CD4-positive, alpha-beta T cell (primary cell): ENCODE measurements at regions not wholly inside any gene's neighbourhood (a gene's known extent, or its start where the extent isn't known, plus 50 kb on each side); places are given as distances from the start of the nearest gene placed in this dataset.

Experiments used
- ATAC-seq: fragments of 200-7000 bp; cut with Tn5 transposase; one replicate; pipeline ENCODE4 v1.10.0; 2022; ENCODE audit warnings: mild to moderate bottlenecking; ENCODE audit not compliant: poor library complexity
- CTCF ChIA-PET: fragments of 350-600 bp; sonication (Branson Sonifier 250); formaldehyde crosslinking; loops from one replicate; lab custom pipeline; 2021; ENCODE audit warnings: antibody characterized with exemption, inconsistent platforms; lab: Charles Lee
- POLR2A ChIA-PET: fragments of 350-600 bp; sonication (Branson Sonifier 250); formaldehyde crosslinking; loops from one replicate; lab custom pipeline; 2021; ENCODE audit warnings: antibody characterized with exemption, inconsistent platforms; lab: Charles Lee
- DNase-seq, 14 experiments: peaks; one replicate each; pipeline ENCODE4 v3.0.0-alpha.2; 2013 to 2020; ENCODE audit warnings: mixed read lengths in 2 of 14
- H3K27ac ChIP-seq, 2 donors: one replicate each; pipeline versions ENCODE4 v1.5.1 to v1.7.0; 2013; ENCODE audit warnings: low read length in 2 of 2, low read depth in 1 of 2, mild to moderate bottlenecking in 1 of 2
- H3K27me3 ChIP-seq, 2 experiments: 1 replicate in 1 of 2; 2 replicates in 1 of 2; pipeline versions ENCODE4 v1.6.1 to v1.7.0; 2013; ENCODE audit warnings: low read length in 2 of 2, control low read depth in 1 of 2, mild to moderate bottlenecking in 1 of 2, moderate library complexity in 1 of 2; ENCODE audit not compliant: insufficient read depth in 2 of 2, control insufficient read depth in 1 of 2
- H3K36me3 ChIP-seq: one replicate; pipeline ENCODE4 v1.6.1; 2013; ENCODE audit warnings: low read length, control low read depth; ENCODE audit not compliant: insufficient read depth
- H3K4me1 ChIP-seq: one replicate; pipeline ENCODE4 v1.6.1; 2013; ENCODE audit warnings: low read length, control low read depth; ENCODE audit not compliant: insufficient read depth
- H3K4me3 ChIP-seq: one replicate; pipeline ENCODE4 v1.5.1; 2013; ENCODE audit warnings: mild to moderate bottlenecking, low read length, moderate library complexity
- H3K9me3 ChIP-seq, 2 experiments: 1 replicate in 1 of 2; 2 replicates in 1 of 2; pipeline versions ENCODE4 v1.6.1 to v1.7.0; 2013; ENCODE audit warnings: low read length in 2 of 2, mild to moderate bottlenecking in 2 of 2, control low read depth in 1 of 2, moderate library complexity in 1 of 2; ENCODE audit not compliant: control insufficient read depth in 1 of 2, insufficient read depth in 1 of 2
- H3K27ac Mint-ChIP-seq: one replicate; pipeline ENCODE4 v1.8.0; 2020; ENCODE audit warnings: mixed read lengths
- H3K27me3 Mint-ChIP-seq: one replicate; pipeline ENCODE4 v1.8.0; 2021; ENCODE audit warnings: mixed read lengths
- H3K36me3 Mint-ChIP-seq: one replicate; pipeline ENCODE4 v1.8.0; 2021; ENCODE audit warnings: low read depth, mixed read lengths
- H3K4me1 Mint-ChIP-seq: one replicate; pipeline ENCODE4 v1.8.0; 2021; ENCODE audit warnings: low read depth, mixed read lengths
- H3K4me3 Mint-ChIP-seq: one replicate; pipeline ENCODE4 v1.8.0; 2020; ENCODE audit warnings: mild to moderate bottlenecking, mixed read lengths
- H3K9me3 Mint-ChIP-seq: one replicate; pipeline ENCODE4 v1.8.0; 2020; ENCODE audit warnings: mixed read lengths
- CTCF ChIP-seq: fragments of 200-600 bp; IDR thresholded peaks from one replicate; pipeline ENCODE4 v1.8.0; 2022; ENCODE audit warnings: antibody characterized with exemption, mild to moderate bottlenecking
- intact Hi-C, 2 experiments: fragments of 100-400 bp; cut with DNase I in 1 of 2; cut with micrococcal nuclease in 1 of 2; formaldehyde crosslinking; loops; one replicate each; pipeline versions ENCODE4 v1.15.1 to v1.9.0; 2023 to 2025; cut with DNase I, micrococcal nuclease

GRCh38 chr6:153493501-153493900 lies 362.4 kb upstream of the RGS17 start:
- Histone ChIP-seq H3K27me3 (no peaks in the 10 kb centered on the region), H3K27ac (no peak overlapping the region), H3K36me3 (no peaks in the 10 kb centered on the region), H3K9me3 (no peaks in the 10 kb centered on the region), H3K4me1 (no peaks in the 10 kb centered on the region), H3K4me3 (no peak overlapping the region)
- no peaks in the 10 kb centered on the region for H3K36me3 Mint-ChIP-seq
- H3K4me3 Mint-ChIP-seq: no peak overlapping the region
- ATAC-seq (no peak), DNase-seq (no peak)
- H3K27ac Mint-ChIP-seq: no peak overlapping the region
- no peaks in the 10 kb centered on the region for H3K4me1 Mint-ChIP-seq
- POLR2A ChIA-PET: no interaction called here
- H3K27me3 Mint-ChIP-seq: no peaks in the 10 kb centered on the region
- TF ChIP-seq CTCF: no peak
- CTCF ChIA-PET: no interaction called here
- peaks cover 6% of the 10 kb centered on the region for H3K9me3 Mint-ChIP-seq
- intact Hi-C loops: no loop called here

- POLR2A ChIA-PET: no interaction called here
- Mint-ChIP-seq H3K36me3 (no peaks in the 10 kb centered on the region), H3K27me3 (no peaks in the 10 kb centered on the region), H3K4me1 (no peaks in the 10 kb centered on the region), H3K4me3 (no peak overlapping the region), H3K27ac (no peak overlapping the region), H3K9me3 (peaks cover 5% of the 10 kb centered on the region)
- ATAC-seq (no peak), DNase-seq (no peak)
- Histone ChIP-seq H3K36me3 (no peaks in the 10 kb centered on the region), H3K9me3 (no peaks in the 10 kb centered on the region), H3K4me1 (no peaks in the 10 kb centered on the region), H3K4me3 (no peak overlapping the region), H3K27me3 (no peaks in the 10 kb centered on the region), H3K27ac (no peak overlapping the region)
- TF ChIP-seq CTCF: no peak
- intact Hi-C loops: no loop called here
- CTCF ChIA-PET: no interaction called here
Observed at GRCh38 chr6:153489479-153489878, 358.4 kb upstream of the RGS17 start.

- Mint-ChIP-seq H3K4me1 (no peaks in the 10 kb centered on the region), H3K27ac (no peak overlapping the region), H3K4me3 (no peak overlapping the region), H3K36me3 (no peaks in the 10 kb centered on the region), H3K9me3 (peaks cover 5% of the 10 kb centered on the region), H3K27me3 (no peaks in the 10 kb centered on the region)
- CTCF ChIA-PET: no interaction called here
- ATAC-seq: no peak
- no peak overlapping the region for H3K27ac ChIP-seq
- H3K4me3 ChIP-seq: no peak overlapping the region
- no peaks in the 10 kb centered on the region for H3K9me3 ChIP-seq
- POLR2A ChIA-PET: no interaction called here
- H3K36me3 ChIP-seq: no peaks in the 10 kb centered on the region
- DNase-seq: no peak
- no peak for TF ChIP-seq CTCF
- no peaks in the 10 kb centered on the region for H3K27me3 ChIP-seq
- H3K4me1 ChIP-seq: no peaks in the 10 kb centered on the region
- intact Hi-C loops: no loop called here
Observed at GRCh38 chr6:153488267-153488666, 357.2 kb upstream of the RGS17 start.
